ENCODE measurements at regions not wholly inside any gene's neighbourhood (a gene's known extent, or its start where the extent isn't known, plus 50 kb on each side); places are given as distances from the start of the nearest gene placed in this dataset.

DNA sequence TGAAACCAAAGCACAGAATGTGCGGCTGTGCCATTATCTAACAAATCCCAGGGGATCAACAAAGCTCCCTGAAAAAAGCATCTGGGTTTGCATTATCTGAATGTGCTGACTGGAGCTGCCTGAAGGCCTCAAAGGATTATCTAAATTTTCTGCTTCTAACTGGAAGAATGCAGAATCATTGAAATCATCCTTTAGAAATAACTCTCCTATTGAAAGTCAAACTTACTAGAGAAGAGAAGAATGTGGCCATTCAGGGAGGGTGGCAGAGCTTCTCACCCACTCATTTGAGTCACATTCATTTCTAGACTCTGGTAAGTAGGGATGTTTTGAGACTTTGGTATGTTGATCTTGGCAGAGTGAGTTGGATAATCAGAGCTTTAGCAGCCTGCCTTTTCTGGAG is 220.6 kb upstream of the RGS6 start:
- Histone ChIP-seq H3K4me3 (ENCODE audit: low read length, poor library complexity, severe bottlenecking) (no peak overlapping the region), H4K20me1 (ENCODE audit: insufficient read depth, low read length, poor library complexity, severe bottlenecking) (no peaks in the 10 kb centered on the region), H3K4me1 (ENCODE audit: insufficient read depth, low read length, poor library complexity, severe bottlenecking) (peaks cover 5% of the 10 kb centered on the region), H3K27me3 (ENCODE audit: insufficient read depth, low read length, poor library complexity, severe bottlenecking) (no peaks in the 10 kb centered on the region), H3F3A (ENCODE audit: low read depth) (no peaks in the 10 kb centered on the region), H3K36me3 (ENCODE audit: insufficient read depth, low read length) (peaks cover 27% of the 10 kb centered on the region; the same call in 1 of the 2 replicates), H3K9ac (ENCODE audit: low read depth, low read length, poor library complexity, severe bottlenecking) (no peak overlapping the region), H3K9me3 (ENCODE audit: insufficient read depth, low read depth, low read length) (no peaks in the 10 kb centered on the region), H3K9me2 (replicated peaks; ENCODE audit: low read depth, low read length) (no peaks in the 10 kb centered on the region), H2AFZ (ENCODE audit: low read length) (no peak overlapping the region), H3K4me2 (ENCODE audit: low read depth, low read length, poor library complexity, severe bottlenecking) (no peak overlapping the region), H3K79me2 (ENCODE audit: insufficient read depth, low read length) (no peaks in the 10 kb centered on the region)
- TF ChIP-seq EZH2phosphoT487 (IDR thresholded peaks at IDR 0.05; ENCODE audit: borderline replicate concordance) (no peak), CTCF (conservative IDR thresholded peaks at IDR 0.05; ENCODE audit: low read length) (no peak)

- no peaks in the 10 kb centered on the region for H3F3A ChIP-seq (ENCODE audit: low read depth)
- peaks cover 5% of the 10 kb centered on the region for H3K4me1 ChIP-seq (ENCODE audit: insufficient read depth, low read length, poor library complexity, severe bottlenecking)
- H3K9me3 ChIP-seq (ENCODE audit: insufficient read depth, low read depth, low read length) = no peaks in the 10 kb centered on the region
- peaks cover 27% of the 10 kb centered on the region; the same call in 1 of the 2 replicates for H3K36me3 ChIP-seq (ENCODE audit: insufficient read depth, low read length)
- H3K4me3 ChIP-seq (ENCODE audit: low read length, poor library complexity, severe bottlenecking) = no peak overlapping the region
- no peak overlapping the region for H3K9ac ChIP-seq (ENCODE audit: low read depth, low read length, poor library complexity, severe bottlenecking)
- no peaks in the 10 kb centered on the region for H3K27me3 ChIP-seq (ENCODE audit: insufficient read depth, low read length, poor library complexity, severe bottlenecking)
- H2AFZ ChIP-seq (ENCODE audit: low read length) = no peak overlapping the region
- no peaks in the 10 kb centered on the region for H4K20me1 ChIP-seq (ENCODE audit: insufficient read depth, low read length, poor library complexity, severe bottlenecking)
- no peak overlapping the region for H3K4me2 ChIP-seq (ENCODE audit: low read depth, low read length, poor library complexity, severe bottlenecking)
- no peaks in the 10 kb centered on the region for H3K79me2 ChIP-seq (ENCODE audit: insufficient read depth, low read length)
- no peak for TF ChIP-seq CTCF (conservative IDR thresholded peaks at IDR 0.05; ENCODE audit: low read length)
- TF ChIP-seq EZH2phosphoT487 (IDR thresholded peaks at IDR 0.05; ENCODE audit: borderline replicate concordance) = no peak
- no peaks in the 10 kb centered on the region for H3K9me2 ChIP-seq (replicated peaks; ENCODE audit: low read depth, low read length)
Observed at GRCh38 chr14:71712478-71712877, 219.8 kb upstream of the RGS6 start.

GRCh38 chr14:71713016-71713415 is 219.2 kb upstream of the RGS6 start:
- no peaks in the 10 kb centered on the region for H3K9me2 ChIP-seq (replicated peaks; ENCODE audit: low read depth, low read length)
- TF ChIP-seq CTCF (conservative IDR thresholded peaks at IDR 0.05; ENCODE audit: low read length) (no peak), EZH2phosphoT487 (IDR thresholded peaks at IDR 0.05; ENCODE audit: borderline replicate concordance) (no peak)
- no peak overlapping the region for H3K4me2 ChIP-seq (ENCODE audit: low read depth, low read length, poor library complexity, severe bottlenecking)
- H3K4me1 ChIP-seq (ENCODE audit: insufficient read depth, low read length, poor library complexity, severe bottlenecking) = peaks cover 5% of the 10 kb centered on the region
- no peaks in the 10 kb centered on the region for H3F3A ChIP-seq (ENCODE audit: low read depth)
- no peaks in the 10 kb centered on the region for H4K20me1 ChIP-seq (ENCODE audit: insufficient read depth, low read length, poor library complexity, severe bottlenecking)
- no peak overlapping the region for H3K9ac ChIP-seq (ENCODE audit: low read depth, low read length, poor library complexity, severe bottlenecking)
- H3K4me3 ChIP-seq (ENCODE audit: low read length, poor library complexity, severe bottlenecking) = no peak overlapping the region
- H3K9me3 ChIP-seq (ENCODE audit: insufficient read depth, low read depth, low read length) = no peaks in the 10 kb centered on the region
- no peak overlapping the region for H2AFZ ChIP-seq (ENCODE audit: low read length)
- H3K27me3 ChIP-seq (ENCODE audit: insufficient read depth, low read length, poor library complexity, severe bottlenecking) = no peaks in the 10 kb centered on the region
- H3K79me2 ChIP-seq (ENCODE audit: insufficient read depth, low read length) = no peaks in the 10 kb centered on the region
- peaks cover 33% of the 10 kb centered on the region; the same call in 1 of the 2 replicates for H3K36me3 ChIP-seq (ENCODE audit: insufficient read depth, low read length)

All from Loucy (cell line).